OCI-LY7 (cell line): ENCODE measurements at regions not wholly inside any gene's neighbourhood (a gene's known extent, or its start where the extent isn't known, plus 50 kb on each side); places are given as distances from the start of the nearest gene placed in this dataset.

Source experiments
- EZH2phosphoT487 ChIP-seq: fragments of 200-600 bp; sonication (generic); IDR thresholded peaks from 2 replicates; pipeline ENCODE4 v1.6.1; 2018; ENCODE audit warnings: low read depth, borderline replicate concordance, mild to moderate bottlenecking, mixed run types, antibody characterized with exemption, low read length, moderate library complexity, mixed read lengths
- TF ChIP-seq, protein P1 (sequence below): fragments of 200-600 bp; sonication (generic); conservative IDR thresholded peaks from 2 replicates; pipeline ENCODE4 v1.5.1; 2014; ENCODE audit warnings: mild to moderate bottlenecking, antibody characterized with exemption, low read length, moderate library complexity, mixed read lengths

DNA sequence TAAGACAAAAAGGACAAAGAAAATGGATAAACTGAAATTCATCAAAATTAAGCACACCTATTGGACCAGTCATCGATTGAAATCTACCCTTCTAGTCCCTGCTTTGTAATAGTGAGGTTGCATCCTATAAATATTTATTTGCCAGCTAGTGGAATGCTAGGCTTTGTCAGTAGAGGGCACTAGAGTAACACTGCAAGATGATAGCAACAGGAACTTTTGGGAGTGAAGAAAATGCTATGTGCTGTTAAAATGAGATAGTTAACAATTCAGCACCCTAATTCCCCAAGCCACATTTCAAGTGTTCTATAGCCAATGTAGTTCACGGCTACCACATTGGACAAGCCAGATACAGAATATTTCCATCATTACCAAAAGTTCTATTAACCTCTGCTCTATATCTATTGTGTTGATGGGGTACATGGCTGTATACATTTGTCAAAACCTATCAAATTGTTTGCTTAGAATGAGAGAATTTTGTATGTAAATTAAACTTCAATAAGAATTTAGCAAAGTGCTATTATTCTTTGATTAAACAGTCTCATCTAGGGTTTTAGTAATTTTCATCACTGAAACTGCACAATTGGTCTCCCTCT lies 69.8 kb downstream of the LSMEM1 start:
- TF ChIP-seq EZH2phosphoT487, result no peak
- TF ChIP-seq, protein P1, sequence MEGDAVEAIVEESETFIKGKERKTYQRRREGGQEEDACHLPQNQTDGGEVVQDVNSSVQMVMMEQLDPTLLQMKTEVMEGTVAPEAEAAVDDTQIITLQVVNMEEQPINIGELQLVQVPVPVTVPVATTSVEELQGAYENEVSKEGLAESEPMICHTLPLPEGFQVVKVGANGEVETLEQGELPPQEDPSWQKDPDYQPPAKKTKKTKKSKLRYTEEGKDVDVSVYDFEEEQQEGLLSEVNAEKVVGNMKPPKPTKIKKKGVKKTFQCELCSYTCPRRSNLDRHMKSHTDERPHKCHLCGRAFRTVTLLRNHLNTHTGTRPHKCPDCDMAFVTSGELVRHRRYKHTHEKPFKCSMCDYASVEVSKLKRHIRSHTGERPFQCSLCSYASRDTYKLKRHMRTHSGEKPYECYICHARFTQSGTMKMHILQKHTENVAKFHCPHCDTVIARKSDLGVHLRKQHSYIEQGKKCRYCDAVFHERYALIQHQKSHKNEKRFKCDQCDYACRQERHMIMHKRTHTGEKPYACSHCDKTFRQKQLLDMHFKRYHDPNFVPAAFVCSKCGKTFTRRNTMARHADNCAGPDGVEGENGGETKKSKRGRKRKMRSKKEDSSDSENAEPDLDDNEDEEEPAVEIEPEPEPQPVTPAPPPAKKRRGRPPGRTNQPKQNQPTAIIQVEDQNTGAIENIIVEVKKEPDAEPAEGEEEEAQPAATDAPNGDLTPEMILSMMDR, result peak; percentile 99
